NCI-H2196 (cell line): ENCODE measurements at regions not wholly inside any gene's neighbourhood (a gene's known extent, or its start where the extent isn't known, plus 50 kb on each side); places are given as distances from the start of the nearest gene placed in this dataset.

Experiments
- DNase-seq: peaks from one replicate; lab custom pipeline; 2025; ENCODE audit not compliant: unreplicated experiment; lab: John Stamatoyannopoulos, UW

GRCh38 chr12:114302606-114303315 lies 103.2 kb downstream of the TBX5 start:
- no peak for DNase-seq

GRCh38 chr12:114302117-114302516 lies 103.8 kb downstream of the TBX5 start:
- no peak for DNase-seq

DNA sequence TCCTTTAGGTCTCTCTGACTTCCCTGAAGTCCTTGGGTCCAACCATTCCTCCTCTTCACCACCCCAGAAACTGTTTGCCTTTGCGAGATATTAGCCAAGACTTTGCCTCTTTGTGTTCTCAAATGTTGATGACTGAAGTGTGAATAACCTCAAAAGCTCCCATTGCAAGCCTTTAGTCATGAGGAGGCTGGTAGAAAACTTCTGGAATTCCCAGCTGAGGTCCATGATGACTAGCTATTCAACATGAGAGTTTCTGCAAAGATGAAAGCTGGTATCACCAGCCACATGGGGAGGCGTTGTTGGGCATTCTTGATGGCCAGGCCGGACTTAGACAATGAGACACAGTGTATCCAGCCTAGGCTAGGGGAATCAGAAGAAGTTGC lies 111.7 kb downstream of the TBX5 start:
- DNase-seq: no peak

DNA sequence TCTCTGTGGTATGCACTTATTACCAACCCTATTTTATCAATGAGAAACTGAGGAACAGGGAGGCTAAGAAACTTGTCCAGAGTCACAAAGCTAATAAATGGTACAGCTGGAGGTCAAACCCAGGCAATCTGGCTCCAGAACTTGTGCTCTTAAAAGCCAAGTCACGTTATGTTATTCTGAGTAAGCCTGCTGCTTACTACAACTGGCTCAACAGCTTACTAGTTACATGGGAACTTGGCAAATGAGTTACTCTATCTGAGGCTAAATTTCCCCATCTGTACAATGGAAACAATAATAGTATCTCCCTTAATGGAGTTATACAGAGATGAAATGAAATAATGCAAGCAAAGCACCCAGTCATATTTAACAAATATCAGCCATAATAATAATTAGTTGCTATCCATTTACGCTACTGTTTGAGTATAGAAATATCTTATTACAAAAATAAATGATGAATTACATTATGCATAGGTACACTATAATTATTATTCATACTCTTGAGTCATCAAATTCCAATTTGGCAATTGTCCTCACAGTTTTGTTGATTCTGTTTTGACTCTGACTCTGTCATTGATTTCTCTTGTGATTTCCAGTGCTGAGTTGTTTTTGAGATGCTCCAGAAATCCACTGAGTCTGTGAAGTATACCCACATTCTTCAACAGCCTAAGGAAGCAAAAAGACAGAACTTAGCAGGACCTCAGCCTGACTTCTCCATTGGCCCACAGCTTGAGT lies 112.2 kb downstream of the TBX5 start:
- DNase-seq: no peak

GRCh38 chr12:114293073-114293472 lies 112.9 kb downstream of the TBX5 start:
- DNase-seq: no peak

DNA sequence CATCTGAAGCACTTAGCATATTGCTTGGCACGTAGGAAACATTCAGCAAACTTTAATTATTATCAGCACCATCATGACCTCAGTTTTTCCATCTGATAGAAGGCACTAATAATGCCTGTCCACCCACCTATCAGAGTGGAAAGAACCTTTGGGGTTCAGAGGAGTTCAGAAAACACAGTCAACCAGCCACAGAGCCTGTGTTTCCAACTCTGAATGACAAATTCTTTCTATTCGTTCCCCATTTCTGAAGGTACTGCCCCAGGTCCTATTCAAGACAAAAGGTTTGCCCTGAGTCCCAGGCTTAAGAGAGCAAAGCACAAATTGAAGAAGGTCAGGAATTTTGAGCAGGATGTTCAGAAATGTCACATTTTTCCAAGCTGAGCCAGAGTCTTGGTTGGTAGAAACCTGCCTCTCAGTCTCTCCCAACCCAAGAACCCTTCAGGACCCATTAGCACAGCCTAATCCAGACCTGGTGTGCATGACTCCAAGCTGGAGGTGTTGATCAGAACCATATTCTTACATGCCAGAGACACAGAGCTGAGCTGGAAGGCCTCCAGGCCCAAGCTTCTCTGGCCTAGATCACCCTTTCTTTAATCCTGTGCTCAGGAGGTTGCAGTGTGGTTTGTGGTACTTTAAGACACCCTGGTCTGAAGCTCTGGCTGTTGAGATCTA lies 114.4 kb downstream of the TBX5 start:
- no peak for DNase-seq

DNA sequence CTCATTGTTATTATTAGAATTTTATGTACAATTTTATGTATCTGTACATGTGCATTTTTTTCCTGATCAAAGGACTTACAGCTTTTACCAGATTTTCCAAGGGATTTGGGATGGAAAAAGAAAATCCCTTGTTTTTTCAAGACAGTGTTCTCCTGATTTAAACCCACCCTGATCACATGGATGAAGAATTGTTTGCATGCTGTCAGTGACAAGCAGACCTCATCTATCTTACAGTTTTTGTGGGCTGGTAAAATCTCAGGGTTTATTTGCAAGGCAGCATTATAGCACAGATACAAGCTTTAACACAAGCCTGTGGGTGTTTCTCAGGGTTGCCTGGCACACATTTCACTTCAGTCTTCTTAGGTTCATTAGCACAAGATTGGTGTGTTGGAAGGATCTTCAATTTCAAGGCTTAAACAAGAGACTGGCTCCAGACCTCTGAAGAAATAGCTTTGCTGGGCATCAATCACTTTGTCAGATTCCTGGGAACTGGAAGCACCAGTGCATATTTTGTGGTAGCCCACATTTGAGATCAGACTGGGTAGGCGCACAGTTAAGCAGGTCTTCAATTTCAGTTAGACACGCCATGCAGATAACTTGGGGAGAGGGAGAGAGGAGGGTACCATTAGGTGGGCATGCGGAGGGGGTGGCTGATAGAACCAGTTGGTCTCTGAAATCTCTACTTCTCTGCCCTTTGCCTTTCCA lies 118.0 kb downstream of the TBX5 start:
- no peak for DNase-seq

GRCh38 chr12:114286145-114286544 lies 119.8 kb downstream of the TBX5 start:
- no peak for DNase-seq

- DNase-seq: no peak
Observed at GRCh38 chr12:114285554-114285953, 120.4 kb downstream of the TBX5 start.

DNA sequence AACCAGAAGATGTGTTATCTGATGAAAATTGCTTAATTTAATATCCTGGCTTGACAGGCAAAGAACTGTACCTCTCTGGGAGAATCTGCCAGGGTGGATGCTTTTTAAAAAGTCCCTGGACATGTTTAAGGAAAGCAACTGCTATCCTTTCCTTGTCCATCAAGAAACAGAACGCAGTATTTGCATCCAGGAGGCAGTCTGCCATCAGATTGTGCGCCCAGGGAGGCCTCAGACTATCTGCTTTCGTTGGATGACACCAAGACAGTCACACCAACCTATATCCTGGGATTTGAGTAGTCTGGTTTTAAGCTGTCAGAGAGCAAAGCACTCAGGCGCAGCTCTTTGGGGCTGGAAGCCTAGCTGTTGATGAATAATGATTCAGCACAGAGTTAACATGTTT lies 121.9 kb downstream of the TBX5 start:
- DNase-seq: no peak

DNA sequence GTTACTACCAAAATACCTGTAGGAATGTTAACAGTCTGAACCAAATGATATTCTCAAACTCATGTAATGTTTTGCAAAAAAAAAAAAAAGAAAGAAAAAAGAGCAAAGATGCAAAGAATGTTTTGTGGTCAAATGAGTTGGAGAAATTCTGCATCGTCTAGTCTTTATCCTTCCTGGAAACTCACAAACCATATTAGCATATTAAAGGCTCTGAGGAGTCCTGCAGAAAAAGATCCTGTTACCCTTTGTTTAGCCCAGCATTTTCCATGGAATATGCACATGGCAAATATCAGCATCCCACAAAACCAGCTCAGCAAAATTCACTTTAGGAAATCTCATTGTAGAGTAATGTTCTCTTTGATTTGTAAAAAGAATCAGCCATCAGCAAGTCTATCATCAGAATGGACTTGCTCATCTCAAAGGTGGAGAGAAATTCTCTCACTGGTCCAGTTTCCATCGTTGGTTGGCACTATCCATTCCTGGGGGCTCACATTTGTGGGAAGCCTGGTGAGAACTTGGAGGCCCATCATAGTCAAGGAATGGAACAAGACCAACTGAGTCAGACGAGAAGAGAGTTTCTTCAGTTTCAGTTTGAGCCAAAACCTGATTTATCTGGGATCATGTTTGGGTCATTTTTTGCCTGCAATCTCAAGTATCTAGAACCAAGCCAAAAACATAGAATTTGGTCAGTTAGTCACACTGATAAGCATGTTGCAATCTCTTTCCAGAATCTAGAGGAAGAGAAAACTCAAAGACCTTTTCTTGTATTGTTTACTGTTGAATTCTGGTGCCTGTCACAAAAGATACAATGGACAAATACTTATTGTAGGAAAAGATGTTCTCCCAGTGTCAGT lies 129.8 kb downstream of the TBX5 start:
- DNase-seq: no peak

DNA sequence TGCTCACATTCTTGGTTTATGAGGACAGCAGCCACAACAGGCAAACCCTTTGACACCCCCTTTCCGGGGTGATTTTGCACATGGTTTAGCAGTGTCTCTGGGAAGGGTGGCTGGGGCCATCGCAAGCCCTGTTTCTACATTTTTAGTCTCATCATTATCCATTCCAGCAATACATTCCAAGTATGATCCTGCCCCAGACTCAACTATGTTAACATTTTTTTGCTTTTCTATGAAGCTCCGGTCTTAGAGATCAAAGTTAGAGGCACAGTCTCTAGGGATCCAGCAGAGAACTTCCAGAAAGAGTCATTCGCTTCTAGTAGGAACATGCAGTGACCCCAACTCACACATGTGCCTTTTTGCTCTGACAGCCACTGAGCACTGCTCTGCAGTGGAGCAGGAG lies 130.9 kb downstream of the TBX5 start:
- no peak for DNase-seq

DNA sequence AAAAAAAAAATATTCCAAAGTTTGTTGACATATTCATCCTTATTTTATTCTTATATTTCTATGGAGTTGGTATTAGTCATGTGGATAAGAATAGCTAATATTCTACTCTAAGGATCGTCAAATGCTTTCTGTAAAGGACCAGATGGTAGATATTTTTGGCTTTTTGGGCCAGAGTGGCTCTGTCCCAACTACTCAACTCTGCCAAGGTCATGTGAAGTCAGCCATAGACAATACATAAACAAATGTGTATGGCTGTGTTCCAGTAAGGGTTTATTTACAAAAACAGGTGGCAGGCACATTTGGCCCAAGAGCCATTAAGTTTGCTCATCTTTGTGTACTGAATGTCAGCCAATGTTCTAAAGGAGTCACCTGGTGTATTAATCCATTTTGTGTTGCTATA lies 131.8 kb downstream of the TBX5 start:
- no peak for DNase-seq

GRCh38 chr12:114272605-114273004 lies 133.3 kb downstream of the TBX5 start:
- DNase-seq: no peak

- DNase-seq: no peak
Observed at GRCh38 chr12:114272071-114272470, 133.9 kb downstream of the TBX5 start.

GRCh38 chr12:114269153-114269552 lies 136.8 kb downstream of the TBX5 start:
- DNase-seq: no peak

DNA sequence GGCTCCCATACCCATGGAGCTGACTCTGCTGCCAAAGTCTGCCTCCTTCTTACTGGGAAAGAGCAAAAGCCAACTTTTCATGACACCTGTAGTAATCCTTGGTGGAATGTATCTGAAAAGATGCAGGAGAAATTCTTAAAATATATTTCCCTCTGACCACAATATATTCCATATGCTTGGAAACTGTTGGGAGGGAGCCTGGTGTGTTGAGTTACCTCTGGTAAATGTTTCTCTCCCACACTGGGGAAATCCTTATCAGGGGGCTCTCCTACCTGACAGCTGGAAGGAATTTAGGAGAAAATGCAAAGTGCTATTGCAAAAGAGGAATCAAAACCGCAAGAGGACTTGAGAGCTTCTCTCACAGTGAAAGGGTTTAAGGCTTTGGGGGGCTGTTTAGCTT lies 139.4 kb downstream of the TBX5 start:
- DNase-seq: no peak

GRCh38 chr12:114265036-114265435 lies 140.9 kb downstream of the TBX5 start:
- no peak for DNase-seq

GRCh38 chr12:114263056-114263805 lies 142.7 kb downstream of the TBX5 start:
- DNase-seq: no peak

GRCh38 chr12:114257687-114258086 lies 148.3 kb downstream of the TBX5 start:
- DNase-seq: no peak
